Left cardiac atrium (tissue), 4 donors: ENCODE measurements at regions not wholly inside any gene's neighbourhood (a gene's known extent, or its start where the extent isn't known, plus 50 kb on each side); places are given as distances from the start of the nearest gene placed in this dataset.

Experiments used
- ATAC-seq, 2 donors: fragments of 200-7000 bp; cut with Tn5 transposase; one replicate each; pipeline ENCODE4 v1.9.1; 2020; ENCODE audit warnings: mild to moderate bottlenecking in 2 of 2, moderate library complexity in 2 of 2
- DNase-seq: peaks from one replicate; pipeline ENCODE4 v3.0.0-alpha.2; 2020
- intact Hi-C, 2 donors: fragments of 100-400 bp; cut with DNase I; formaldehyde crosslinking; loops; one replicate each; pipeline versions ENCODE4 v1.14.1 to v1.15.1; 2022 to 2023
- donor health status: DM: no; HTN: yes; CAD: no.
- donor health status: DM: no; HTN: yes; CAD: no; lungs with severe emphysema.
- donor health status: DM: yes; HTN: yes; CAD: no.
- donor health status: Dilated cardiomyopathy.

GRCh38 chr18:2313332-2313731 lies 258.0 kb downstream of the METTL4 start:
- ATAC-seq (no peak), DNase-seq (no peak)
- intact Hi-C loops = no loop called here

GRCh38 chr18:2316082-2316750 lies 255.1 kb downstream of the METTL4 start:
- no peak for ATAC-seq
- DNase-seq = no peak
- intact Hi-C loops = no loop called here

GRCh38 chr18:2316751-2317696 lies 254.3 kb downstream of the METTL4 start:
- ATAC-seq (no peak), DNase-seq (no peak)
- intact Hi-C loops = no loop called here

GRCh38 chr18:2324459-2324858 lies 246.8 kb downstream of the METTL4 start:
- intact Hi-C loops = no loop called here
- ATAC-seq (no peak), DNase-seq (no peak)

- intact Hi-C loops = no loop called here
- DNase-seq (no peak), ATAC-seq (peak; percentile 23 to 89)
Observed at GRCh38 chr18:2325308-2325849, 245.9 kb downstream of the METTL4 start.

GRCh38 chr18:2325933-2326332 lies 245.4 kb downstream of the METTL4 start:
- intact Hi-C loops = no loop called here
- ATAC-seq (no peak), DNase-seq (no peak)

GRCh38 chr18:2326999-2327398 lies 244.3 kb downstream of the METTL4 start:
- DNase-seq (no peak), ATAC-seq (peak; percentile 12 to 47)
- intact Hi-C loops = no loop called here

GRCh38 chr18:2330764-2331163 lies 240.5 kb downstream of the METTL4 start:
- DNase-seq (no peak), ATAC-seq (no peak)
- intact Hi-C loops = no loop called here

GRCh38 chr18:2331491-2331890 lies 239.8 kb downstream of the METTL4 start:
- intact Hi-C loops = no loop called here
- ATAC-seq (no peak), DNase-seq (no peak)

- ATAC-seq = no peak
- no peak for DNase-seq
- intact Hi-C loops = loop anchor here in 1 of 2 donors (5.0 kb wide), 1 partner anchor 210 kb away; no protein-coding TSS in a partner anchor
Observed at GRCh38 chr18:2336690-2337392, 234.5 kb downstream of the METTL4 start.

- DNase-seq (peak; percentile 27), ATAC-seq (no peak)
- intact Hi-C loops = loop anchor here in 1 of 2 donors (5.0 kb wide), 1 partner anchor 210 kb away; no protein-coding TSS in a partner anchor
Observed at GRCh38 chr18:2337552-2338141, 233.7 kb downstream of the METTL4 start.

GRCh38 chr18:2338601-2339000 lies 232.7 kb downstream of the METTL4 start:
- intact Hi-C loops = loop anchor here in 1 of 2 donors (5.0 kb wide), 1 partner anchor 209 kb away; no protein-coding TSS in a partner anchor
- ATAC-seq = no peak
- DNase-seq = no peak

- ATAC-seq (no peak), DNase-seq (no peak)
- intact Hi-C loops = no loop called here
Observed at GRCh38 chr18:2340335-2340734, 231.0 kb downstream of the METTL4 start.

- DNase-seq (no peak), ATAC-seq (no peak)
- intact Hi-C loops = no loop called here
Observed at GRCh38 chr18:2348003-2348402, 223.3 kb downstream of the METTL4 start.

- intact Hi-C loops = no loop called here
- ATAC-seq = no peak
- no peak for DNase-seq
Observed at GRCh38 chr18:2351126-2351850, 220.0 kb downstream of the METTL4 start.

- intact Hi-C loops = no loop called here
- DNase-seq = no peak
- no peak for ATAC-seq
Observed at GRCh38 chr18:2354292-2354691, 217.0 kb downstream of the METTL4 start.

GRCh38 chr18:2356906-2357305 lies 214.4 kb downstream of the METTL4 start:
- intact Hi-C loops = no loop called here

GRCh38 chr18:2360861-2361260 lies 210.4 kb downstream of the METTL4 start:
- DNase-seq (no peak), ATAC-seq (no peak)
- intact Hi-C loops = no loop called here

More at GRCh38 chr18:2356906-2357305, 214.4 kb downstream of the METTL4 start:
- no peak for ATAC-seq
- no peak for DNase-seq
